Right lobe of liver (tissue), 6 donors: ENCODE measurements at regions not wholly inside any gene's neighbourhood (a gene's known extent, or its start where the extent isn't known, plus 50 kb on each side); places are given as distances from the start of the nearest gene placed in this dataset.

Experiments
- ATAC-seq, 4 donors: fragments of 200-7000 bp; cut with Tn5 transposase; one replicate each; pipeline ENCODE4 v1.9.1; 2020; ENCODE audit warnings: mild to moderate bottlenecking in 4 of 4, moderate library complexity in 4 of 4
- DNase-seq, 3 donors: peaks; one replicate each; pipeline ENCODE4 v3.0.0-alpha.2; 2020
- H3K27ac ChIP-seq, 3 donors: fragments of 200-600 bp; one replicate each; pipeline ENCODE4 v1.8.0; 2022
- H3K27me3 ChIP-seq, 2 donors: fragments of 200-600 bp; one replicate each; pipeline ENCODE4 v1.8.0; 2022
- H3K36me3 ChIP-seq, 4 donors: fragments of 200-600 bp; sonication (generic) in 1 of 4; one replicate each; pipeline versions ENCODE4 v1.5.1 to v1.8.0; 2017 to 2022; ENCODE audit warnings: control low read depth in 1 of 4
- H3K4me1 ChIP-seq, 4 donors: fragments of 200-600 bp; sonication (generic) in 1 of 4; one replicate each; pipeline versions ENCODE4 v1.5.1 to v1.8.0; 2017 to 2022; ENCODE audit warnings: control low read depth in 1 of 4
- H3K4me3 ChIP-seq, 3 donors: fragments of 200-600 bp; one replicate each; pipeline ENCODE4 v1.8.0; 2022
- H3K9me3 ChIP-seq, 4 donors: fragments of 200-600 bp; sonication (generic) in 1 of 4; one replicate each; pipeline versions ENCODE4 v1.5.1 to v1.8.0; 2017 to 2022; ENCODE audit warnings: control low read depth in 1 of 4
- POLR2A ChIP-seq: fragments of 450-650 bp; IDR thresholded peaks from one replicate; pipeline ENCODE4 v1.6.1; 2017; ENCODE audit warnings: antibody characterized with exemption, mild to moderate bottlenecking
- WGBS: methylation state at CpG from one replicate; pipeline ENCODE4 v1.1.6; 2018; ENCODE audit warnings: low coverage, low lambda C conversion rate; ENCODE audit not compliant: insufficient coverage; ENCODE audit errors: missing lambda C conversion rate; 5-methylcytosine and 5-hydroxymethylcytosine counted together
- intact Hi-C, 2 donors: fragments of 100-400 bp; cut with DNase I; formaldehyde crosslinking; loops; one replicate each; pipeline versions ENCODE4 v1.11.2 to v1.14.1; 2022
- TF ChIP-seq, protein P1 (sequence below), 4 donors: fragments of 200-600 bp in 3 of 4; fragments of 450-650 bp in 1 of 4; IDR thresholded peaks; one replicate each; pipeline versions ENCODE4 v1.5.1 to v1.8.0; 2016 to 2022; ENCODE audit warnings: antibody characterized with exemption in 4 of 4, mild to moderate bottlenecking in 2 of 4
- donor health status: DM: no; HTN: yes; CAD: no.
- donor health status: DM: no; HTN: no; CAD: no.
- donor health status: DM: no; HTN: no; CAD: no.
- donor health status: DM: no; HTN: yes; CAD: no.
- donor health status: DM: no; HTN: yes; CAD: no.

DNA sequence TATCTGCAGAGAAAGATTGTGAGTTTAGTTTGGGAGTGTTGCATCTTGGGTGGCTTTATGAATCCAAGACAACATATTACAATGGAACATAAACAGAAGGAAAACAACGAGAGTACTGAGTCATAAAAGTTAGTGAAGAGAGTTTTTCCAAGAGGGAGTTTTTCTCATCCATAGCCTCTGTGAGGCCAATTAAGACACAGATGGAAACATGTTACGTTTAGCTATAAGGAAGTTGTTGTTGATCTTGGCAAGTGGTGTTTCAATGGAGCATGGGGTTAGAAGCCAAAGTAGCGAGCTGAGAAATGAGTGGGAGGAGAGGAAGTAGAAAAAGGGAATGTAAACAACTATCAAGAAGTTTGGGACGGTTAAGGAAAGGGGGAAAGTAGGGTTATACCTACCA is 53.3 kb upstream of the SPATA31D4 start:
- DNase-seq = no peak

DNA sequence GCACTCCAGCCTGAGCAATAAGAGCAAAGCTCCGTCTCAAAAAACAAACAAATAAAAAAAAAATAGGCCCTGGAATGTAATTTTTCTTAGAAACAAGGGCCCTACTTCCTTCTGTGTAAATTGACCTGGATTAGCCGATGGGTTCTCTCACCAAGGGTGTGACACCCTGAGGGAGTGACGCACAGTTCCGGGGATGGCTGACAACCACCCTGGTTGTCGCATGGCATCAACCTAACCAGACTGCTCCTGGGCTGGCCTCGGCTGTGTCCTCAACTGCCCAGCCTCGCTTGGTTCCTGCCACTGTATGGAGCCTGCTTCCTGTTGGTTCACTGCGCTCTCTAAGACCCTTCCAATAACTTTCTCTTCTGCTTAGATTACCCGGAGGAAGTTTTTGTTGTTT is 51.2 kb upstream of the SPATA31D4 start:
- no peaks in the 10 kb centered on the region for H3K36me3 ChIP-seq
- no peak overlapping the region for H3K4me3 ChIP-seq
- H3K27me3 ChIP-seq = no peaks in the 10 kb centered on the region
- TF ChIP-seq POLR2A = no peak
- TF ChIP-seq, protein P1, sequence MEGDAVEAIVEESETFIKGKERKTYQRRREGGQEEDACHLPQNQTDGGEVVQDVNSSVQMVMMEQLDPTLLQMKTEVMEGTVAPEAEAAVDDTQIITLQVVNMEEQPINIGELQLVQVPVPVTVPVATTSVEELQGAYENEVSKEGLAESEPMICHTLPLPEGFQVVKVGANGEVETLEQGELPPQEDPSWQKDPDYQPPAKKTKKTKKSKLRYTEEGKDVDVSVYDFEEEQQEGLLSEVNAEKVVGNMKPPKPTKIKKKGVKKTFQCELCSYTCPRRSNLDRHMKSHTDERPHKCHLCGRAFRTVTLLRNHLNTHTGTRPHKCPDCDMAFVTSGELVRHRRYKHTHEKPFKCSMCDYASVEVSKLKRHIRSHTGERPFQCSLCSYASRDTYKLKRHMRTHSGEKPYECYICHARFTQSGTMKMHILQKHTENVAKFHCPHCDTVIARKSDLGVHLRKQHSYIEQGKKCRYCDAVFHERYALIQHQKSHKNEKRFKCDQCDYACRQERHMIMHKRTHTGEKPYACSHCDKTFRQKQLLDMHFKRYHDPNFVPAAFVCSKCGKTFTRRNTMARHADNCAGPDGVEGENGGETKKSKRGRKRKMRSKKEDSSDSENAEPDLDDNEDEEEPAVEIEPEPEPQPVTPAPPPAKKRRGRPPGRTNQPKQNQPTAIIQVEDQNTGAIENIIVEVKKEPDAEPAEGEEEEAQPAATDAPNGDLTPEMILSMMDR (IDR thresholded peaks at IDR 0.05) = no peak
- intact Hi-C loops = no loop called here
- H3K4me1 ChIP-seq = no peaks in the 10 kb centered on the region
- 90% methylated on average over 7 of the region's 9 CpGs for WGBS
- no peaks in the 10 kb centered on the region for H3K9me3 ChIP-seq
- no peak overlapping the region for H3K27ac ChIP-seq
- ATAC-seq (no peak), DNase-seq (no peak)

More for the DNA sequence above, 53.3 kb upstream of the SPATA31D4 start:
- Histone ChIP-seq H3K4me3 (no peak overlapping the region), H3K4me1 (no peaks in the 10 kb centered on the region), H3K27ac (no peak overlapping the region), H3K27me3 (no peaks in the 10 kb centered on the region), H3K9me3 (no peaks in the 10 kb centered on the region), H3K36me3 (no peaks in the 10 kb centered on the region)
- TF ChIP-seq POLR2A = no peak
- TF ChIP-seq, protein P1 (IDR thresholded peaks at IDR 0.05) = no peak
- 55% methylated on average over 4 of the region's 4 CpGs for WGBS
- intact Hi-C loops = no loop called here
- ATAC-seq = peak in 1 of 4 donors; percentile 64
